ENCODE measurements at regions not wholly inside any gene's neighbourhood (a gene's known extent, or its start where the extent isn't known, plus 50 kb on each side); places are given as distances from the start of the nearest gene placed in this dataset.

GRCh38 chr20:11222243-11222642 lies 548.4 kb upstream of the JAG1 start:
- TF ChIP-seq POLR2AphosphoS5 (IDR thresholded peaks at IDR 0.05; ENCODE audit: low read depth, low read length) = no peak
- TF ChIP-seq TAF1 (IDR thresholded peaks at IDR 0.05; ENCODE audit: borderline replicate concordance, insufficient read depth, low read length) = no peak
- TF ChIP-seq SIN3A (IDR thresholded peaks at IDR 0.05; ENCODE audit: borderline replicate concordance, insufficient read depth, low read length) = no peak
- TF ChIP-seq REST (IDR thresholded peaks at IDR 0.05; ENCODE audit: insufficient read depth in 1 of 2, low read depth in 2 of 2, low read length in 2 of 2) = no peak
- TF ChIP-seq FOXP2 (optimal IDR thresholded peaks at IDR 0.05; ENCODE audit: borderline replicate concordance, extremely low read depth, extremely low read length, insufficient read depth) = no peak
